ENCODE measurements at regions not wholly inside any gene's neighbourhood (a gene's known extent, or its start where the extent isn't known, plus 50 kb on each side); places are given as distances from the start of the nearest gene placed in this dataset.
"Not testable (repeated sequence)": the region's sequence is repeated elsewhere in the genome, so short reads cannot be mapped to it uniquely, and the experiment has no call there.

DNA sequence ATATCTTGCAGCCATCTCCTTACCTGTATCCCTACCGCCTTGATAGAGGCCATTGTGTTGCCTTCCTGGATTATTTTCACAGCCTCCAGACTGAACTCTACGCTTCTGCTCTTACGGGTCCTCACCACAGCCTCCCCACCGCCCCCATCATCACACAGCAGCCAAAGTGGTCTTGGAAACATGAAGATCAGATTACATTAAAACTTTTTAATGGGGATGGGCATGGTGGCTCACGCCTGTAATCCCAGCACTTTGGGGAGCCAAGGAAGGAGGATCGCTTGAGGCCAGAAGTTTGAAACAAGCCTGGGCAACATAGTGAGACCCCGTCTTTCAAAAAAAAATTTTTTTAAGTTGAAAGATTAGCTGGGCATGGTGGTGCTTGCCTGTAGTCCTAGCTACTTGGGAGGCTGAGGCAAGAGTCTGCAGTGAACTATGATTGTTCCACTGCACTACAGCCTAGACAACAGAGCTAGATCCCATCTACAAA lies 150.5 kb downstream of the NPIPB5 start:
- no peaks in the 10 kb centered on the region for H3K9me2 ChIP-seq (replicated peaks; ENCODE audit: insufficient read depth, low read length)
- H3K27ac ChIP-seq (ENCODE audit: low read length), result no peak overlapping the region
- H3K4me3 ChIP-seq (ENCODE audit: low read length), result no peak overlapping the region
- no peaks in the 10 kb centered on the region for H3F3A ChIP-seq (ENCODE audit: insufficient read depth, low read length)
- no peaks in the 10 kb centered on the region for H3K36me3 ChIP-seq (replicated peaks; ENCODE audit: insufficient read depth, low read length)
- no peak overlapping the region for H3K4me2 ChIP-seq (ENCODE audit: low read depth, low read length)
- H3K9ac ChIP-seq (ENCODE audit: low read length), result no peak overlapping the region
- no peaks in the 10 kb centered on the region for H3K79me2 ChIP-seq (ENCODE audit: low read length)
- no peak for DNase-seq
- no peaks in the 10 kb centered on the region for H4K20me1 ChIP-seq (ENCODE audit: insufficient read depth, low read length)
- H2AFZ ChIP-seq (ENCODE audit: low read length), result no peak overlapping the region
- TF ChIP-seq EZH2phosphoT487 (IDR thresholded peaks at IDR 0.05; ENCODE audit: low read length) (no peak), EZH2 (optimal IDR thresholded peaks at IDR 0.05; ENCODE audit: low read depth, low read length) (no peak)
- TF ChIP-seq, protein P1, sequence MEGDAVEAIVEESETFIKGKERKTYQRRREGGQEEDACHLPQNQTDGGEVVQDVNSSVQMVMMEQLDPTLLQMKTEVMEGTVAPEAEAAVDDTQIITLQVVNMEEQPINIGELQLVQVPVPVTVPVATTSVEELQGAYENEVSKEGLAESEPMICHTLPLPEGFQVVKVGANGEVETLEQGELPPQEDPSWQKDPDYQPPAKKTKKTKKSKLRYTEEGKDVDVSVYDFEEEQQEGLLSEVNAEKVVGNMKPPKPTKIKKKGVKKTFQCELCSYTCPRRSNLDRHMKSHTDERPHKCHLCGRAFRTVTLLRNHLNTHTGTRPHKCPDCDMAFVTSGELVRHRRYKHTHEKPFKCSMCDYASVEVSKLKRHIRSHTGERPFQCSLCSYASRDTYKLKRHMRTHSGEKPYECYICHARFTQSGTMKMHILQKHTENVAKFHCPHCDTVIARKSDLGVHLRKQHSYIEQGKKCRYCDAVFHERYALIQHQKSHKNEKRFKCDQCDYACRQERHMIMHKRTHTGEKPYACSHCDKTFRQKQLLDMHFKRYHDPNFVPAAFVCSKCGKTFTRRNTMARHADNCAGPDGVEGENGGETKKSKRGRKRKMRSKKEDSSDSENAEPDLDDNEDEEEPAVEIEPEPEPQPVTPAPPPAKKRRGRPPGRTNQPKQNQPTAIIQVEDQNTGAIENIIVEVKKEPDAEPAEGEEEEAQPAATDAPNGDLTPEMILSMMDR (IDR thresholded peaks at IDR 0.05; ENCODE audit: low read length), result no peak
- no peaks in the 10 kb centered on the region for H3K4me1 ChIP-seq (ENCODE audit: low read length)
- H3K9me3 ChIP-seq (replicated peaks; ENCODE audit: insufficient read depth, low read length), result no peaks in the 10 kb centered on the region
- no peaks in the 10 kb centered on the region for H3K27me3 ChIP-seq (replicated peaks; ENCODE audit: insufficient read depth, low read length)

DNA sequence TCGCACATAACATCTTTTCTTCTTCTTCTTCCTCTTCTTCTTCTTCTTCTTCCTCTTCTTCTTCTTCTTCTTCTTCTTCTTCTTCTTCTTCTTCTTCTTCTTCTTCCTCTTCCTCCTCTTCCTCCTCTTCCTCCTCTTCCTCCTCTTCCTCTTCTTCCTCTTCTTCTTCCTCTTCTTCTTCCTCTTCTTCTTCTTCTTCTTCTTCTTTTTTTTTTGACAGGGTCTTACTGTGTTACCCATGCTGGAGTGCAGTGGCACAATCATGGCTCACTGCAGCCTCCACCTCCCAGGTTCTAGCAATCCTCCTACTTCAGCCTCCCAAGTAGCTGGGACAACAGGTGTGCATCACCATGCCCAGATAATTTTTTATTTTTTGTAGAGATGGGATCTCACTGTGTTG lies 151.0 kb upstream of the HS3ST2 start:
- not testable (repeated sequence) for H3K4me3 ChIP-seq (ENCODE audit: low read length); DNase-seq; H3F3A ChIP-seq (ENCODE audit: insufficient read depth, low read length); H3K9me3 ChIP-seq (replicated peaks; ENCODE audit: insufficient read depth, low read length); H2AFZ ChIP-seq (ENCODE audit: low read length); H3K4me1 ChIP-seq (ENCODE audit: low read length); H3K9me2 ChIP-seq (replicated peaks; ENCODE audit: insufficient read depth, low read length); H4K20me1 ChIP-seq (ENCODE audit: insufficient read depth, low read length); H3K4me2 ChIP-seq (ENCODE audit: low read depth, low read length); H3K79me2 ChIP-seq (ENCODE audit: low read length); H3K9ac ChIP-seq (ENCODE audit: low read length); H3K27me3 ChIP-seq (replicated peaks; ENCODE audit: insufficient read depth, low read length); H3K27ac ChIP-seq (ENCODE audit: low read length); H3K36me3 ChIP-seq (replicated peaks; ENCODE audit: insufficient read depth, low read length)

DNA sequence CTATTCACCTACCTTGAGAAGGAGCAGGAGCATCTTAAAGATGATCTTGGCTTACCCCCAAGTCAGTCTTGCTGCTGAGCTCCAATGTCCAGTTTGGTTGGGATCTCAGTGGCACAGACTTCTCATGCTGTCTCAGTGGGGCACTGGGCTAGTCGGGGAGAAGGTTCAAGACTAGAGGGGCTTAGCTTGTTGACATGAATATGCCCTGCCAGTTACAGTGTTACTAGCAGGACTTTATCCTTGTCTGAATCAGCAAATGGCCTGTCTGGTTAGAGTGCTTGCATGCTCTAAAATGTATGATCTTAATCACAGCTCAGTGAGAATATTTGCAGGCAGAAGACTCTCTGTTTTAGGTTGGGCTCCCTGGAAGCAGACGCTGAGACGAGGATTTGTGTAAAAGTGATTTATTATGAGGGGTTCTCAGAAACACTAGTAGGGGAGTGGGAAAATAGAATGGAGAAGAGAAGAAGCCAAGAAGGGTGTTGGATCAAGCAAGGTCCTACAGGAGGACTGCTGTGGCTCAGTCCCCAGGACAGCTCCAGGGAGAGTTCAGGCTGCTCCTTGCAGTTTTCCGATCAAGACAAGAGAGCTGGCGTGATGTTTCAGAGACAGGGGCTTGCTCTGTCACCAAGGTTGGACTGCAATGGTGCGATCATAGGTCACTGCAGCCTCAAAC lies 150.4 kb upstream of the HS3ST2 start:
- Histone ChIP-seq H2AFZ (ENCODE audit: low read length) (no peak overlapping the region), H3K27ac (ENCODE audit: low read length) (no peak overlapping the region), H4K20me1 (ENCODE audit: insufficient read depth, low read length) (no peaks in the 10 kb centered on the region), H3K9me3 (replicated peaks; ENCODE audit: insufficient read depth, low read length) (no peaks in the 10 kb centered on the region), H3K9me2 (replicated peaks; ENCODE audit: insufficient read depth, low read length) (no peaks in the 10 kb centered on the region), H3K4me2 (ENCODE audit: low read depth, low read length) (no peak overlapping the region), H3K27me3 (replicated peaks; ENCODE audit: insufficient read depth, low read length) (no peaks in the 10 kb centered on the region), H3K9ac (ENCODE audit: low read length) (no peak overlapping the region), H3K4me1 (ENCODE audit: low read length) (no peaks in the 10 kb centered on the region), H3K79me2 (ENCODE audit: low read length) (no peaks in the 10 kb centered on the region), H3F3A (ENCODE audit: insufficient read depth, low read length) (no peaks in the 10 kb centered on the region), H3K36me3 (replicated peaks; ENCODE audit: insufficient read depth, low read length) (no peaks in the 10 kb centered on the region), H3K4me3 (ENCODE audit: low read length) (no peak overlapping the region)
- DNase-seq, result no peak
- TF ChIP-seq EZH2phosphoT487 (IDR thresholded peaks at IDR 0.05; ENCODE audit: low read length) (no peak), EZH2 (optimal IDR thresholded peaks at IDR 0.05; ENCODE audit: low read depth, low read length) (no peak)
- TF ChIP-seq, protein P1 (IDR thresholded peaks at IDR 0.05; ENCODE audit: low read length), result no peak

DNA sequence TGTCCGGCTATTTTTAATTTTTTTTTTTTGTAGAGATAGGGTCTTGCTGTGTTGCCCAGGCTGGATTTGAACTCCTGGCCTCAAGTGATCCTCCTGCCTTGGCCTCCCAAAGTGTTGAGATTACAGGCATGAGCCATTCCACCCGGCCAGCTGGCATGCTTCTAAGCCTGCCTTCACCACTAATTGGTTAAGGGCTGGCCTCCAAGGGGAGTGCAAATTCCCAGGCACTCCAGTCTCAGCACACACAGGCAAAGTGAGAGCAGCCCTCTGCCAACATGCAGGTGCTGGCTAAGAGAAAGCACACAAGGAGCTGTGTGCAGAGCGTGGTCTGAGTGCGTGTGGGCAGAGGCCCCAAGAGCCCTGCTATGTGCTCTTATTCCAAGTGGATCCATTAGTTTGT lies 149.8 kb upstream of the HS3ST2 start:
- no peaks in the 10 kb centered on the region for H3K27me3 ChIP-seq (replicated peaks; ENCODE audit: insufficient read depth, low read length)
- no peak overlapping the region for H3K4me2 ChIP-seq (ENCODE audit: low read depth, low read length)
- H4K20me1 ChIP-seq (ENCODE audit: insufficient read depth, low read length), result no peaks in the 10 kb centered on the region
- H3K9me2 ChIP-seq (replicated peaks; ENCODE audit: insufficient read depth, low read length), result no peaks in the 10 kb centered on the region
- no peak overlapping the region for H3K9ac ChIP-seq (ENCODE audit: low read length)
- DNase-seq, result no peak
- no peak overlapping the region for H2AFZ ChIP-seq (ENCODE audit: low read length)
- no peak overlapping the region for H3K4me3 ChIP-seq (ENCODE audit: low read length)
- H3K36me3 ChIP-seq (replicated peaks; ENCODE audit: insufficient read depth, low read length), result no peaks in the 10 kb centered on the region
- H3K9me3 ChIP-seq (replicated peaks; ENCODE audit: insufficient read depth, low read length), result no peaks in the 10 kb centered on the region
- no peaks in the 10 kb centered on the region for H3K79me2 ChIP-seq (ENCODE audit: low read length)
- no peaks in the 10 kb centered on the region for H3F3A ChIP-seq (ENCODE audit: insufficient read depth, low read length)
- TF ChIP-seq, protein P1 (IDR thresholded peaks at IDR 0.05; ENCODE audit: low read length), result no peak
- TF ChIP-seq EZH2phosphoT487 (IDR thresholded peaks at IDR 0.05; ENCODE audit: low read length) (no peak), EZH2 (optimal IDR thresholded peaks at IDR 0.05; ENCODE audit: low read depth, low read length) (no peak)
- no peak overlapping the region for H3K27ac ChIP-seq (ENCODE audit: low read length)
- H3K4me1 ChIP-seq (ENCODE audit: low read length), result no peaks in the 10 kb centered on the region

Measured in MM.1S (cell line).